Psoas muscle (tissue), 7 donors: ENCODE measurements at regions not wholly inside any gene's neighbourhood (a gene's known extent, or its start where the extent isn't known, plus 50 kb on each side); places are given as distances from the start of the nearest gene placed in this dataset.

Experiments used
- ATAC-seq, 4 donors: fragments of 200-7000 bp; cut with Tn5 transposase; one replicate each; pipeline ENCODE4 v1.9.1; 2020; ENCODE audit warnings: moderate library complexity in 3 of 4, mild to moderate bottlenecking in 2 of 4
- DNase-seq, 2 donors: peaks; one replicate each; pipeline ENCODE4 v3.0.0-alpha.2; 2020
- H3K27ac ChIP-seq: fragments of 200-600 bp; one replicate; pipeline ENCODE4 v1.8.0; 2022
- H3K27me3 ChIP-seq, 3 donors: fragments of 200-600 bp in 1 of 3; one replicate each; pipeline versions ENCODE4 v1.6.1 to v1.8.0; 2013 to 2022; ENCODE audit warnings: low read length in 2 of 3, mild to moderate bottlenecking in 2 of 3, moderate library complexity in 1 of 3; ENCODE audit not compliant: insufficient read depth in 3 of 3
- H3K36me3 ChIP-seq, 2 donors: fragments of 200-600 bp in 1 of 2; one replicate each; pipeline versions ENCODE4 v1.6.1 to v1.8.0; 2013 to 2022; ENCODE audit warnings: low read depth in 1 of 2, mild to moderate bottlenecking in 1 of 2, moderate library complexity in 1 of 2; ENCODE audit not compliant: insufficient read depth in 1 of 2
- H3K4me1 ChIP-seq: fragments of 200-600 bp; one replicate; pipeline ENCODE4 v1.8.0; 2022
- H3K4me3 ChIP-seq: fragments of 200-600 bp; one replicate; pipeline ENCODE4 v1.8.0; 2022; ENCODE audit warnings: mild to moderate bottlenecking
- H3K9me3 ChIP-seq: fragments of 200-600 bp; one replicate; pipeline ENCODE4 v1.8.0; 2022
- CTCF ChIP-seq: fragments of 200-600 bp; IDR thresholded peaks from one replicate; pipeline ENCODE4 v1.8.0; 2022; ENCODE audit warnings: antibody characterized with exemption
- WGBS, 3 donors: extraction: QIAGEN DNeasy Blood & Tissue Kit; methylation state at CpG; one replicate each; pipeline versions ENCODE4 v1.1.6 to v1.1.7; 2013; 5-methylcytosine and 5-hydroxymethylcytosine counted together
- intact Hi-C, 2 donors: fragments of 100-400 bp; cut with DNase I; formaldehyde crosslinking; loops; one replicate each; pipeline versions ENCODE4 v1.11.0 to v1.14.2; 2022
- donor health status: healthy with polysubstance abuse.
- donor health status: DM: no; HTN: no; CAD: no; lungs with moderate emphysema.
- donor health status: Bipolar disorder and iron deficiency.
- donor health status: healthy.
- donor health status: DM: yes; HTN: yes; CAD: no.
- donor health status: DM: no; HTN: no; CAD: no.
- donor health status: DM: yes; HTN: yes; CAD: no.

GRCh38 chr2:234565842-234566619 is 69.2 kb upstream of the ARL4C start:
- H3K4me3 ChIP-seq, result no peak overlapping the region
- H3K4me1 ChIP-seq, result no peaks in the 10 kb centered on the region
- intact Hi-C loops, result no loop called here
- no peak for ATAC-seq
- H3K36me3 ChIP-seq, result no peaks in the 10 kb centered on the region
- H3K27ac ChIP-seq, result no peak overlapping the region
- no peak for DNase-seq
- TF ChIP-seq CTCF, result no peak
- 75 to 81% (median 77%) methylated on average over 10 of the region's 10 CpGs for WGBS, 3 donors
- H3K9me3 ChIP-seq, result no peaks in the 10 kb centered on the region
- H3K27me3 ChIP-seq, result no peaks in the 10 kb centered on the region

GRCh38 chr2:234565201-234565600 is 68.3 kb upstream of the ARL4C start:
- Histone ChIP-seq H3K4me1 (no peaks in the 10 kb centered on the region), H3K4me3 (no peak overlapping the region), H3K9me3 (no peaks in the 10 kb centered on the region), H3K27ac (no peak overlapping the region), H3K36me3 (no peaks in the 10 kb centered on the region), H3K27me3 (no peaks in the 10 kb centered on the region)
- intact Hi-C loops, result no loop called here
- no peak for ATAC-seq
- no peak for TF ChIP-seq CTCF
- WGBS, 3 donors, result 67 to 81% (median 74%) methylated on average over 1 of the region's 1 CpG
- DNase-seq, result no peak

- Histone ChIP-seq H3K4me3 (no peak overlapping the region), H3K27me3 (no peaks in the 10 kb centered on the region), H3K9me3 (no peaks in the 10 kb centered on the region), H3K36me3 (no peaks in the 10 kb centered on the region), H3K4me1 (no peaks in the 10 kb centered on the region), H3K27ac (no peak overlapping the region)
- 28 to 37% (median 35%) methylated on average over 2 of the region's 2 CpGs for WGBS, 3 donors
- no peak for TF ChIP-seq CTCF
- DNase-seq (no peak), ATAC-seq (no peak)
- intact Hi-C loops, result no loop called here
These were observed 67.8 kb upstream of the ARL4C start for GRCh38 chr2:234564699-234565098.

- no peaks in the 10 kb centered on the region for H3K36me3 ChIP-seq
- H3K27ac ChIP-seq, result no peak overlapping the region
- 79 to 80% (median 80%) methylated on average over 5 of the region's 5 CpGs for WGBS, 3 donors
- no peak for TF ChIP-seq CTCF
- intact Hi-C loops, result loop anchor here in 1 of 2 donors (10.0 kb wide), 1 partner anchor 1035 kb away; no protein-coding TSS in a partner anchor
- no peaks in the 10 kb centered on the region for H3K27me3 ChIP-seq
- H3K4me3 ChIP-seq, result no peak overlapping the region
- ATAC-seq (no peak), DNase-seq (no peak)
- H3K4me1 ChIP-seq, result no peaks in the 10 kb centered on the region
- H3K9me3 ChIP-seq, result no peaks in the 10 kb centered on the region
These were observed 62.7 kb upstream of the ARL4C start for GRCh38 chr2:234559609-234560008.

GRCh38 chr2:234558642-234559041 is 61.8 kb upstream of the ARL4C start:
- ATAC-seq (no peak), DNase-seq (no peak)
- no peaks in the 10 kb centered on the region for H3K36me3 ChIP-seq
- intact Hi-C loops, result loop anchor here in 1 of 2 donors (10.0 kb wide), 1 partner anchor 1036 kb away; no protein-coding TSS in a partner anchor
- no peaks in the 10 kb centered on the region for H3K4me1 ChIP-seq
- H3K27me3 ChIP-seq, result no peaks in the 10 kb centered on the region
- H3K27ac ChIP-seq, result no peak overlapping the region
- 93 to 96% (median 95%) methylated on average over 4 of the region's 4 CpGs for WGBS, 3 donors
- no peak overlapping the region for H3K4me3 ChIP-seq
- no peak for TF ChIP-seq CTCF
- no peaks in the 10 kb centered on the region for H3K9me3 ChIP-seq
